BLaER1 treated with 17β-estradiol and CSF1 and Interleukin-3, amounts not matched to agents 10 nM and 100 nM (cell line): ENCODE measurements at regions not wholly inside any gene's neighbourhood (a gene's known extent, or its start where the extent isn't known, plus 50 kb on each side); places are given as distances from the start of the nearest gene placed in this dataset.
A peak's percentile ranks its signal among the peaks of the same experiment; 100 is the strongest.

Experiments used
- H3K27ac ChIP-seq, 11 experiments: shearing (Covaris generic); formaldehyde crosslinking; 2 replicates each; pipeline ENCODE4 v1.8.1; 2022
- H3K27me3 ChIP-seq, 11 experiments: shearing (Covaris generic); formaldehyde crosslinking; 2 replicates each; pipeline ENCODE4 v1.8.1; 2022
- H3K36me3 ChIP-seq, 11 experiments: shearing (Covaris generic); formaldehyde crosslinking; 2 replicates each; pipeline ENCODE4 v1.8.1; 2022
- H3K4me1 ChIP-seq, 10 experiments: shearing (Covaris generic); formaldehyde crosslinking; 2 replicates each; pipeline ENCODE4 v1.8.1; 2022
- H3K4me2 ChIP-seq, 11 experiments: shearing (Covaris generic); formaldehyde crosslinking; 2 replicates each; pipeline ENCODE4 v1.8.1; 2022
- H3K4me3 ChIP-seq, 10 experiments: shearing (Covaris generic); formaldehyde crosslinking; 2 replicates each; pipeline ENCODE4 v1.8.1; 2022
- H3K9ac ChIP-seq, 11 experiments: shearing (Covaris generic); formaldehyde crosslinking; 2 replicates each; pipeline ENCODE4 v1.8.1; 2022
- H3K9me3 ChIP-seq, 11 experiments: shearing (Covaris generic); formaldehyde crosslinking; replicated peaks in 1 of 11; 2 replicates each; pipeline ENCODE4 v1.8.1; 2022
- H4K20me1 ChIP-seq, 11 experiments: shearing (Covaris generic); formaldehyde crosslinking; 2 replicates each; pipeline ENCODE4 v1.8.1; 2022
- Cebpa-rat ChIP-seq, 11 experiments: shearing (Covaris generic); IDR thresholded peaks; 2 replicates each; pipeline ENCODE4 v1.8.1; 2022

- Histone ChIP-seq H3K9ac (no peak overlapping the region), H3K4me1 (peaks cover 0 to 24% (median 0%) of the 10 kb centered on the region in 10 experiments; a peak in 7 of 20 replicates), H3K4me3 (no peak overlapping the region), H3K36me3 (peaks cover 0 to 6% (median 0%) of the 10 kb centered on the region in 11 experiments; a peak in 1 of 22 replicates), H3K27me3 (no peaks in the 10 kb centered on the region), H3K27ac (no peak overlapping the region), H3K9me3 (peaks cover 23 to 51% (median 41%) of the 10 kb centered on the region in 11 experiments), H3K4me2 (no peak overlapping the region), H4K20me1 (no peaks in the 10 kb centered on the region)
- no peak for TF ChIP-seq Cebpa-rat (IDR thresholded peaks at IDR 0.05)
These were observed 486.3 kb downstream of the PTPRU start for GRCh38 chr1:29722598-29722997.

DNA sequence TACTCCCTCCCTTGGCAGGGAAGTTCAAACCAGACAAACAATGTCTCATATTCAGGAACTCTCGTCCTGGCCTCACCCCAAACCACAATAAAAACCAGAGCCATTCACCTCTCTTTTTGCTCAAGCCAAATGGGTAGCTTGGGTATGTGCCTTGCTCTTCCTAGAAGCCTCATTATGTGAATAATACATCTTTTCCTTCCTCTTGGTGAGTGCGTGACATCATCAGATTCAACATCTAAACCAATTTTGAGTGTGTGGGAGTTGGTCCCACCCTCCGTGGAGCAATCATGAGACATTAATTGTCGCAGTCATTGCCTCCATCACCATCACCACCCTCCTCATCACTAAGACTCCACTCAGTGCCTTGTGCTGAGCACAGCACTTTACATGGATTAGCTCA lies 482.9 kb downstream of the PTPRU start:
- TF ChIP-seq Cebpa-rat (IDR thresholded peaks at IDR 0.05): no peak
- H3K4me2 ChIP-seq: peak overlapping the region in 3 of 11 experiments; percentile 44 to 62 (median 59); a peak in 6 of 22 replicates

DNA sequence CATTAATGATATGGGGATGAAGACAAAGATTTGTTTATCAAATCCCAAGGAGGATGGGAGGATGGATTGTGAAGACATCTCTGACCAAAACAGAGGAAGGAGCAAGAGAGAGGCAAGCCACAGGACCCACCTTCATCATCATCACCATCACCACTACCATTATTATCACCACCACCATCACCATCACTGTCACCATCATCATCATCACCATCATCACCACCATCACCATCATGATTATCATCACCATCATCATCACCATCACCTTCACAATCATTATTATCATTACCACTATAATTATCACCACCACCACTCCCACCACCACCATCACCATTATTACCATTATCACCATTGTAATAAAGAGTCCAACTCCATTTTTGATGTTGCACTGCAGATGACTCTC lies 482.5 kb downstream of the PTPRU start:
- peaks cover 44 to 63% (median 56%) of the 10 kb centered on the region in 11 experiments for H3K9me3 ChIP-seq
- peak overlapping the region in 3 of 11 experiments; percentile 44 to 62 (median 59); a peak in 6 of 22 replicates for H3K4me2 ChIP-seq
- peaks cover 0 to 6% (median 0%) of the 10 kb centered on the region in 11 experiments; a peak in 1 of 22 replicates for H3K36me3 ChIP-seq
- no peaks in the 10 kb centered on the region for H4K20me1 ChIP-seq
- no peak overlapping the region for H3K27ac ChIP-seq
- peaks cover 0 to 46% (median 16%) of the 10 kb centered on the region in 10 experiments; a peak in 13 of 20 replicates for H3K4me1 ChIP-seq
- no peak for TF ChIP-seq Cebpa-rat (IDR thresholded peaks at IDR 0.05)
- H3K9ac ChIP-seq: no peak overlapping the region
- H3K4me3 ChIP-seq: no peak overlapping the region
- no peaks in the 10 kb centered on the region for H3K27me3 ChIP-seq

More for the DNA sequence above, 482.9 kb downstream of the PTPRU start:
- Histone ChIP-seq H4K20me1 (no peaks in the 10 kb centered on the region), H3K9me3 (peaks cover 44 to 68% (median 61%) of the 10 kb centered on the region in 11 experiments), H3K27me3 (no peaks in the 10 kb centered on the region), H3K4me3 (no peak overlapping the region), H3K9ac (no peak overlapping the region), H3K36me3 (peaks cover 0 to 6% (median 0%) of the 10 kb centered on the region in 11 experiments; a peak in 1 of 22 replicates), H3K4me1 (peaks cover 0 to 42% (median 11%) of the 10 kb centered on the region in 10 experiments; a peak in 13 of 20 replicates), H3K27ac (0 out of 22 replicates have a peak overlapping the region, but pooled peaks of 1 of the 11 experiments have one; percentile 12)

- TF ChIP-seq Cebpa-rat (IDR thresholded peaks at IDR 0.05): no peak
- no peaks in the 10 kb centered on the region for H4K20me1 ChIP-seq
These were observed 480.0 kb downstream of the PTPRU start for GRCh38 chr1:29716306-29716705.

DNA sequence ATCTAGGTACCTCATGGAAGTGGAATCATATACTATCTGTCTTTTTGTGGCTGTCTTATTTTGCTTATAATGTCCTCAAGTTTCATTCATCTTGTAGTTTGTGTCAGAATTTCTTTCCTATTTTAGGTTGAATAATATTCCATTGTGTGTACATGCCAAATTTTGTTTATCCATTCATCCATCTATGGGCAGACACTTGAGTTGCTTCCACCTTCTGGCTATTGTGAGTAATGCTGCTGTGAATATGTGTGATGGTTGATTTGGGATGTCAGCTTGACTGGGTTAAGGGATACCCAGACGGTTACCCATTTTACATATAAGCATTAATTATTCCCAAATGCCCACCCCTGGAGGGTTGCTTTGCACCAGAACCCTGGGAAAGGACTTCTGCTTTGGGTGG lies 477.5 kb downstream of the PTPRU start:
- peaks cover 23 to 33% (median 28%) of the 10 kb centered on the region in 11 experiments for H3K9me3 ChIP-seq
- H3K36me3 ChIP-seq: no peaks in the 10 kb centered on the region
- TF ChIP-seq Cebpa-rat (IDR thresholded peaks at IDR 0.05): no peak
- peak overlapping the region in 7 of 11 experiments; percentile 88 to 99 (median 95); a peak in 9 of 22 replicates for H3K27ac ChIP-seq
- H3K27me3 ChIP-seq: no peaks in the 10 kb centered on the region
- H3K4me2 ChIP-seq: peak overlapping the region in 7 of 11 experiments; percentile 4 to 95 (median 89); a peak in 11 of 22 replicates
- H4K20me1 ChIP-seq: no peaks in the 10 kb centered on the region
- peaks cover 39 to 79% (median 65%) of the 10 kb centered on the region in 10 experiments for H3K4me1 ChIP-seq
- no peak overlapping the region for H3K9ac ChIP-seq
- no peak overlapping the region for H3K4me3 ChIP-seq

More at GRCh38 chr1:29716306-29716705, 480.0 kb downstream of the PTPRU start:
- no peak overlapping the region for H3K9ac ChIP-seq
- peak overlapping the region in 1 of 11 experiments; percentile 25; a peak in 2 of 22 replicates for H3K4me2 ChIP-seq
- peaks cover 17 to 70% (median 41%) of the 10 kb centered on the region in 10 experiments for H3K4me1 ChIP-seq
- peaks cover 23 to 40% (median 33%) of the 10 kb centered on the region in 11 experiments for H3K9me3 ChIP-seq
- H3K27me3 ChIP-seq: no peaks in the 10 kb centered on the region
- no peaks in the 10 kb centered on the region for H3K36me3 ChIP-seq
- no peak overlapping the region for H3K27ac ChIP-seq
- H3K4me3 ChIP-seq: no peak overlapping the region

- Histone ChIP-seq H3K27me3 (no peaks in the 10 kb centered on the region), H3K4me2 (peak overlapping the region; percentile 37 to 95 (median 88))
- no peak for TF ChIP-seq Cebpa-rat (IDR thresholded peaks at IDR 0.05)
These were observed 476.5 kb downstream of the PTPRU start for GRCh38 chr1:29712801-29713200.

DNA sequence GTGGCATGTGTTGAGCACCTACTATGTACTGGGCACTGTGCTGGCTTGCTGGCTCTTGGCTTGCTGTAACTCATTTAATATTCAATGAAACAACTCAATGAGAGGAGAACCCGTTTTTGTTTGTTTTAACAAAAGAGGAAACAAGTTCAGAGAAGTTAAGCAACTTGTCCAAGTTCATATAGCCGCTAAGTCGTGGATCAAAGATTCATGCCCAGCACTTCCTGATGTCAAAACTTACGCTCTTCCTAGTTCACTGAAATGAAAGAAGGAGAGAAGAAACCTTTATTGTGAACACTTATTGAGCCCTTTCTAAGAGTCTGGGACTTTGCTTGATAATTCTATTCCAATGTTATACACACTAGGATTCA lies 475.9 kb downstream of the PTPRU start:
- peaks cover 14 to 19% (median 17%) of the 10 kb centered on the region in 11 experiments for H3K9me3 ChIP-seq
- no peaks in the 10 kb centered on the region for H3K27me3 ChIP-seq
- no peaks in the 10 kb centered on the region for H4K20me1 ChIP-seq
- H3K4me1 ChIP-seq: peaks cover 53 to 84% (median 76%) of the 10 kb centered on the region in 10 experiments
- peak in 4 of 11 experiments; percentile 14 to 61 (median 40); a peak in 4 of 22 replicates for TF ChIP-seq Cebpa-rat (IDR thresholded peaks at IDR 0.05)
- peak overlapping the region; percentile 69 to 99 (median 90) for H3K27ac ChIP-seq
- peak overlapping the region; percentile 37 to 95 (median 88) for H3K4me2 ChIP-seq
- peak overlapping the region in 10 of 11 experiments; percentile 8 to 91 (median 72); a peak in 19 of 22 replicates for H3K9ac ChIP-seq
- H3K4me3 ChIP-seq: peak overlapping the region in 3 of 10 experiments; percentile 1 to 43 (median 20); a peak in 3 of 20 replicates
- no peaks in the 10 kb centered on the region for H3K36me3 ChIP-seq

More at GRCh38 chr1:29712801-29713200, 476.5 kb downstream of the PTPRU start:
- Histone ChIP-seq H4K20me1 (no peaks in the 10 kb centered on the region), H3K27ac (peak overlapping the region; percentile 69 to 99 (median 90)), H3K36me3 (no peaks in the 10 kb centered on the region), H3K9ac (peak overlapping the region in 10 of 11 experiments; percentile 8 to 91 (median 72); a peak in 20 of 22 replicates), H3K9me3 (peaks cover 19 to 24% (median 22%) of the 10 kb centered on the region in 11 experiments), H3K4me3 (peak overlapping the region in 3 of 10 experiments; percentile 1 to 43 (median 20); a peak in 3 of 20 replicates), H3K4me1 (peaks cover 50 to 81% (median 73%) of the 10 kb centered on the region in 10 experiments)

DNA sequence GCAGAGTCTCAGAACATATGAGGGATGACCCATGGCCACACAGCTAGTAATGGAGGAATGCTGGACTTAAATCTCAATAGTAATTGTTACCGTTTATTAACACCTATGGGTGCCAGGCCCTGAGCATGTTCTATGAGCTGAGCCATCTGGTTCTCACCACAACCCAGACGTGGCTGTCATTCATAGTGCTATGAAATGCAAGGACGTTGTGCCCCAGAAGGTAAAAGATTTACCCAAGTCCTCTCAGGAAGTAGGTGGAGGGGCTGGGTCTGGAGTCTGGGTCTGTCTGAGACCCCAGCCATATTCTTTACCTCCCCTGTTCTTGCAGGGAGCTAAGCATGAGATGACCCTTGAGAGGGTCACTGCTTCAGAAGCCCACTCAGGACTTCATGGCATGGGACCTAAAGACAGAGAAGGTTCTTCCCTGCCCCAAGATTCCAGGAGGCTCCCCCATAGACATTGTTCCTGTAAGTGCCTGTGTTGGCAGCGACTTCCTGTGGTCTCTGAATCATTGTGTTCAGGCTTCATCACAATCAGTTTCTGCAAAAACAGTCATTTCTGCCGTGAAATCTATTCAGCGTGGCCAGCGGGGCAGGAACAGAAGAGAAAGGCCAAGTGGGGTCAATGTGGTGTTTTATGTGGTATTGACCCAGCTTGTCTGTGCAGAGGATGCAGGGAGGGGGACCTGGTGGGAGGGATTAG lies 475.4 kb downstream of the PTPRU start:
- H3K4me2 ChIP-seq: peak overlapping the region; percentile 37 to 95 (median 88)
- H3K27ac ChIP-seq: peak overlapping the region; percentile 69 to 99 (median 90)
- H3K36me3 ChIP-seq: no peaks in the 10 kb centered on the region
- H3K9ac ChIP-seq: peak overlapping the region in 10 of 11 experiments; percentile 8 to 91 (median 72); a peak in 19 of 22 replicates
- H3K4me3 ChIP-seq: peak overlapping the region in 2 of 10 experiments; percentile 43 to 50; a peak in 3 of 20 replicates
- H4K20me1 ChIP-seq: no peaks in the 10 kb centered on the region
- TF ChIP-seq Cebpa-rat (IDR thresholded peaks at IDR 0.05): no peak
- H3K27me3 ChIP-seq: no peaks in the 10 kb centered on the region
- H3K4me1 ChIP-seq: peaks cover 55 to 87% (median 78%) of the 10 kb centered on the region in 10 experiments
- peaks cover 8 to 13% (median 12%) of the 10 kb centered on the region in 11 experiments; a peak in 20 of 22 replicates for H3K9me3 ChIP-seq
